ENCODE measurements at regions not wholly inside any gene's neighbourhood (a gene's known extent, or its start where the extent isn't known, plus 50 kb on each side); places are given as distances from the start of the nearest gene placed in this dataset.
A peak's percentile ranks its signal among the peaks of the same experiment; 100 is the strongest.

GRCh38 chr2:191556463-191556862 is 121.5 kb upstream of the NABP1 start:
- Mint-ChIP-seq H3K36me3 (no peaks in the 10 kb centered on the region), H3K4me1 (ENCODE audit: low read depth in 2 of 2) (peaks cover 16 to 20% of the 10 kb centered on the region in 2 donors), H3K9me3 (no peaks in the 10 kb centered on the region), H3K27ac (no peak overlapping the region), H3K27me3 (peaks cover 22 to 36% of the 10 kb centered on the region in 2 donors), H3K4me3 (no peak overlapping the region)
- ATAC-seq (peak; percentile 53 to 59), DNase-seq (ENCODE audit: low spot score) (no peak)

GRCh38 chr2:191557841-191558240 is 120.1 kb upstream of the NABP1 start:
- H3K4me3 Mint-ChIP-seq: no peak overlapping the region
- H3K27me3 Mint-ChIP-seq: peaks cover 24 to 43% of the 10 kb centered on the region in 2 donors
- H3K4me1 Mint-ChIP-seq (ENCODE audit: low read depth in 2 of 2): peaks cover 16 to 20% of the 10 kb centered on the region in 2 donors
- DNase-seq (ENCODE audit: low spot score): no peak
- no peaks in the 10 kb centered on the region for H3K9me3 Mint-ChIP-seq
- peak; percentile 55 to 71 for ATAC-seq
- no peaks in the 10 kb centered on the region for H3K36me3 Mint-ChIP-seq
- peak overlapping the region in 1 of 2 donors; percentile 29 for H3K27ac Mint-ChIP-seq

GRCh38 chr2:191559569-191559968 is 118.4 kb upstream of the NABP1 start:
- Mint-ChIP-seq H3K27ac (no peak overlapping the region), H3K4me3 (no peak overlapping the region), H3K36me3 (no peaks in the 10 kb centered on the region), H3K4me1 (ENCODE audit: low read depth in 2 of 2) (peaks cover 21 to 28% of the 10 kb centered on the region in 2 donors), H3K9me3 (no peaks in the 10 kb centered on the region), H3K27me3 (peaks cover 27 to 44% of the 10 kb centered on the region in 2 donors)
- ATAC-seq: no peak
- no peak for DNase-seq (ENCODE audit: low spot score)

DNA sequence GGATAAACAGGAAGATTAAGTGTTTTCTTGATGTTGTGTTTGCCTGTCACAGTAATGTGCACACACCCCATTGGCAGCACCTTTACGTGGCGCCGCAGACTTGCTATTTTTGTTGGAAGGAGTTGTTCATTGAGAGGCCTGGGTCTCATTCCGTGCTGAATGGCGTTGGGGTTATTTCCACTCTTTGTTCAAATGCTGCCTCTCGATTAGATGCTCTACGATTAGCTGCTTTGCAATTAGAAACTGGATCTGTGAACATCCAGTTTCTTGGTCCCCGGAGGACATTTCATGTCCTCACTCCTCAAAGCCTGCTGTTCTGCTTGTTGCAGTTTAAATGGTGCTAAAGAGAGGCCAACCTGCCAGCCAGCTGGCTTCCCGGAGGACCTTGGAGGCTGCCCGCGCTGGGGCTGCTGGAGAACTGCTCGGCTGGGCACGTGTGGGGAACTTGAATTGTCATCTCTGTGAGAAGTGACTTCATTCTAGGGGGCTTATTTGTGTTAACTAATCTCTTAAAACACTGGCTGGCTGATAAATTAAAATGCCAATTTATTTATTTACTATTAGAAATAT is 117.4 kb upstream of the NABP1 start:
- no peak for DNase-seq (ENCODE audit: low spot score)
- Mint-ChIP-seq H3K9me3 (no peaks in the 10 kb centered on the region), H3K4me3 (no peak overlapping the region), H3K4me1 (ENCODE audit: low read depth in 2 of 2) (peaks cover 24 to 31% of the 10 kb centered on the region in 2 donors), H3K27me3 (peaks cover 33 to 47% of the 10 kb centered on the region in 2 donors), H3K36me3 (no peaks in the 10 kb centered on the region), H3K27ac (no peak overlapping the region)
- no peak for ATAC-seq

GRCh38 chr2:191565120-191565519 is 112.8 kb upstream of the NABP1 start:
- H3K27me3 Mint-ChIP-seq: peaks cover 33 to 51% of the 10 kb centered on the region in 2 donors
- no peak for DNase-seq (ENCODE audit: low spot score)
- H3K9me3 Mint-ChIP-seq: no peaks in the 10 kb centered on the region
- no peaks in the 10 kb centered on the region for H3K36me3 Mint-ChIP-seq
- H3K27ac Mint-ChIP-seq: peak overlapping the region in 1 of 2 donors; percentile 32
- peaks cover 21 to 28% of the 10 kb centered on the region in 2 donors for H3K4me1 Mint-ChIP-seq (ENCODE audit: low read depth in 2 of 2)
- no peak for ATAC-seq
- peak overlapping the region; percentile 59 for H3K4me3 Mint-ChIP-seq

DNA sequence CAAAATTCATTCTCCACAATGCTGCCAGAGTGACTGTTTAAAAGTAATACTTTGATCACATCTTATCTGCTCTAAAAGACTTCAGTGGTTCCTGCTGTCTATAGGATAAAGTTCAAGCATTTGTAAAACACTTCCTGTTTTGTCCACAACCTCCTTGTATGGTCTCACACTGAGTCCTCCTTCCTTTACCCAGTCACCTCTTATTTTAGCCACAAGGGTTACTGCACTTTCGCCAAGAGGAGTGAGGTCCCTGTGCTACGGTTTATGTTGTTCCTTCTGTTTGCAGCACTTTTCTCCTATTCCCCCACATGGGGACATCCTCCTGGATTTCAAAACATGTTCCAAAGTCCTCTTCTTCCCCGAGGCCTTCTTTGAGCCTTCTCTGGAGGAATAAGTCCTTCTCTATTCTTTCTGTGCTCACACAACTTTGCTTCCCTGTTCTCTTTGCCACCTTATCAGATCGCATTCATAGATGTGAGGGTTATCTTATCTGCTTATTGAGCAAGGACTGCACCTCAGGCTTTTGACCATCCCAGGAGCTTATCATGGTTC is 112.2 kb upstream of the NABP1 start:
- Mint-ChIP-seq H3K36me3 (no peaks in the 10 kb centered on the region), H3K4me3 (peak overlapping the region; percentile 59)
- peak; percentile 79 to 86 for ATAC-seq

DNA sequence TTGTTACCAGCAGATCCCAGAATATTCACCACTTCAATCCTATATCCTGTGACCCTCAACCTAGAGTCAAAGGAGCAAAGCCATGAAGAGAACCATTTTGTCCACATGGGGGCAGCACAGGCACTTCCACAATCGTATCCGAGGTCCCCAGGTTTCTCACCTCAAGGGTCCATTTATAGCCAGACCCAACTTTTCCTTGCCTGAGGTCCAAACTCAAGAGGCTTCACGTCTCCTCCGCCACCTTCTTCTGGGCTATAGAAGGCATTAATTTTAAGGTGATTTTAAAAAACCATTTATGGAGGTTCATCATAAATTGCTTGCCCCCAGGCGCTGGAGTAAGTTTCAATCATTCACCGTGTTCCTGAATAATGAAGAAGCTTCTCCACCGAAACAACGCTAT is 111.6 kb upstream of the NABP1 start:
- H3K4me3 Mint-ChIP-seq: peak overlapping the region; percentile 59
- peak overlapping the region in 1 of 2 donors; percentile 32 for H3K27ac Mint-ChIP-seq
- H3K27me3 Mint-ChIP-seq: peaks cover 35 to 61% of the 10 kb centered on the region in 2 donors
- no peaks in the 10 kb centered on the region for H3K9me3 Mint-ChIP-seq
- H3K4me1 Mint-ChIP-seq (ENCODE audit: low read depth in 2 of 2): peaks cover 33 to 40% of the 10 kb centered on the region in 2 donors
- H3K36me3 Mint-ChIP-seq: no peaks in the 10 kb centered on the region
- no peak for DNase-seq (ENCODE audit: low spot score)
- peak; percentile 65 to 80 for ATAC-seq

More for the DNA sequence above, 112.2 kb upstream of the NABP1 start:
- H3K27me3 Mint-ChIP-seq: peaks cover 35 to 57% of the 10 kb centered on the region in 2 donors
- no peaks in the 10 kb centered on the region for H3K9me3 Mint-ChIP-seq
- no peak for DNase-seq (ENCODE audit: low spot score)
- H3K4me1 Mint-ChIP-seq (ENCODE audit: low read depth in 2 of 2): peaks cover 27 to 34% of the 10 kb centered on the region in 2 donors
- peak overlapping the region in 1 of 2 donors; percentile 32 for H3K27ac Mint-ChIP-seq

DNA sequence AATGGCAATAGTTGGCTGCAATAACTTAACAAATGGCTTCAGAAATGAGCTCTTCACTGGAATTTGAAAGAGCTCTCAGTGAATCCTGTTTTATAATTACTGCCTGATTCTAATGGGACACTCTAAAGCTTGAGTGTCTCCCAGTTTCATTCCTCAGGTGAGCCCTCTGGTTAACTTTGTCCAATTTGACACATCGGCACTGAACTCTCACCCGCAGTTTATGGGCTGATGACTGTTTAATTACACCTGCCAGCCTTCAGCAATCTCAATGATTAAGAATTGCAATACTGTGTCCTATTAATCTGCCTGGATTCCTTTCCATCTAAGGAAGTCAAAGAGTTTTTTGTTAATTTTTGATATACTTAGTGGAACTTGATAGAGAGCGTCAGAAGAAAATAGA is 110.7 kb upstream of the NABP1 start:
- peaks cover 36 to 44% of the 10 kb centered on the region in 2 donors for H3K4me1 Mint-ChIP-seq (ENCODE audit: low read depth in 2 of 2)
- peaks cover 31 to 54% of the 10 kb centered on the region in 2 donors for H3K27me3 Mint-ChIP-seq
- H3K4me3 Mint-ChIP-seq: no peak overlapping the region
- no peak overlapping the region for H3K27ac Mint-ChIP-seq
- no peak for DNase-seq (ENCODE audit: low spot score)
- H3K36me3 Mint-ChIP-seq: no peaks in the 10 kb centered on the region
- H3K9me3 Mint-ChIP-seq: no peaks in the 10 kb centered on the region
- no peak for ATAC-seq

DNA sequence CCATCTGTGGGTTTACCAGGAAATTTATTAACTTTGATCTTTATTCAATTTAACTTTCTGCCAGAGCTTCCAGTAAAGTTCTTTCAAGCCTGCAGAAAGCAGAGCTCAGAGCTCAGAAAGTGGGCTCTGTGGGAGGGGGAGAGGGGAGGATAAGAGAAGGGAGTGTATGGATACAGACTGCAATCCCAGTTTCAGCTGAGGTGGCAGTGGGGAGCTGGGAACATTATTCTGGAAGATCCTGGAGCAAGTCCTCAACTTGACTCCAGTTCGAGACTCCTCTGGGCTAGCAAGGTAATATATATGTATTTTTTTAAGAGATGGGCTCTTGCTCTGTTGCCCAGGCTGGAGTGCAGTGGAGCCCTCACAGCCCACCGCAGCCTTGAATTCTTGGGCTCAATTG is 108.9 kb upstream of the NABP1 start:
- Mint-ChIP-seq H3K4me3 (no peak overlapping the region), H3K36me3 (no peaks in the 10 kb centered on the region), H3K27ac (no peak overlapping the region), H3K4me1 (ENCODE audit: low read depth in 2 of 2) (peaks cover 45 to 52% of the 10 kb centered on the region in 2 donors), H3K27me3 (peaks cover 25 to 48% of the 10 kb centered on the region in 2 donors), H3K9me3 (no peaks in the 10 kb centered on the region)
- ATAC-seq (no peak), DNase-seq (ENCODE audit: low spot score) (no peak)

DNA sequence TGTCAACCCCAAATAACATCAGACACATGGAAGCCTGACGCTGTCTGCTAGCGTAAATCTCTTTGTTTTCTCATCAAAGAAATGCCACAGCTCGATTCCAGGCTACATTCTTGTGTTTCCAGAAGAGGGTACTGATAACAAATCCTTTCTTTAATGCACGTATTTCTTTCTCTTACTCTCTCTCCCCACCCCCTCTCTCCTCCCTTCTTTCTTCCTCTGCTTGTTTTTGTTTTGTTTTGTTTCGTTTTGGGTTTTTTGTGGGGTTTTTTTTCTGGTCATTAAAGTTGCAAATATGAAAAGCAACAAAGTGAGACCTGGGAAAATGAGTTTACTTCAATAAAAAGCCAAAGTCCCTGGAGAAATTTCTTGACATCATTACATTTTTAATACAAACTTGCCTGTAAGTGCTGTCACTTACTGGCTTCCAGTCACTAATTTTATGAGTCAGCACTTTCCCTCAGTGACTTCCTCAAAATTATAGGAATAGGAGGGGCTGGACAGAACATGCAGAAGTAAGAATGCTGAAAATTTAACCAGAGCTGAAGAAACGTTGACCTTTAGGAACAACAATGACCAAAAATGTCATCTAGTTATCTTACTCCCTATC is 106.7 kb upstream of the NABP1 start:
- ATAC-seq (peak in 1 of 2 donors; percentile 79), DNase-seq (ENCODE audit: low spot score) (no peak)
- Mint-ChIP-seq H3K36me3 (no peaks in the 10 kb centered on the region), H3K27ac (peak overlapping the region; percentile 12 to 58), H3K4me3 (peak overlapping the region; percentile 56), H3K9me3 (no peaks in the 10 kb centered on the region), H3K27me3 (peaks cover 22 to 39% of the 10 kb centered on the region in 2 donors), H3K4me1 (ENCODE audit: low read depth in 2 of 2) (peaks cover 31 to 33% of the 10 kb centered on the region in 2 donors)

DNA sequence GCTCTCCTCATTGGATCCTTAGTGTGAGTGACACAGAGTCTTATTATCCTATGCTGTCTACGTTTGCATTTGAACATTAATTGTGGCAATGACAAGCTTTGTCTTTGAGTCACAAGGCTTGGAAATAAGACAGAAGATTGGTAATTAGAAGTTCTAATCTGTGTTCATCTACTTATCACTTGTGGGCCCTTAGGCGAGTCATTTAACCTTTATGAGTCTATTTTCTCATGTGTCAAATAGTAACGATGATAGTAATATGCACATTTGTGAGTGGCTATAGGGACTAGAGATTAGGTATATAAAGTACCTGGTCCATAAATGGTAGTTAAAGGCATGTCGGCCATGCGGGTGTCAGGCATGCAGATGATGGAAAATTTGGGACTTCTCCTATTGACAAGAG is 105.6 kb upstream of the NABP1 start:
- H3K9me3 Mint-ChIP-seq: no peaks in the 10 kb centered on the region
- H3K36me3 Mint-ChIP-seq: no peaks in the 10 kb centered on the region
- H3K27ac Mint-ChIP-seq: peak overlapping the region in 1 of 2 donors; percentile 7
- DNase-seq (ENCODE audit: low spot score): no peak
- no peak for ATAC-seq
- H3K4me3 Mint-ChIP-seq: no peak overlapping the region
- H3K4me1 Mint-ChIP-seq (ENCODE audit: low read depth in 2 of 2): peaks cover 31 to 33% of the 10 kb centered on the region in 2 donors
- H3K27me3 Mint-ChIP-seq: peaks cover 23 to 46% of the 10 kb centered on the region in 2 donors

DNA sequence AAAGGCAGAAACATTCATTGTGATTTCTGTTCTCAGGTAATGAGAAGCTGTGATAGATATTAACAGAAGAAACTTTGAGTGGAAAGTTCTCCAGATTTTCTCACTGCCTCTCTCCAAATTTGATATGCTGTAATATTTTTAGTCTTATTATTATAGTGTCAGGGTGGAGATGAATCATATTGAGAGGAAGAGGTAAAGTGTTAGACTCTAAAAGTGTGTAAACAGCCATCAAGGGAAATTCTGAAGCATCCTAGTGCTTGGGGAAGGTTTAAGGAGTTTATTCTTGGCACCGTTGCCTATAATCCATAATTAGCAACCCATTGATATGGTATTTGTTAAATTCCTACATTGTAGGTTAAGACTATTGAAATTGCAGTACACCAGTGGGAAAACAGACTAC is 104.7 kb upstream of the NABP1 start:
- peak in 1 of 2 donors; percentile 52 for ATAC-seq
- H3K4me1 Mint-ChIP-seq (ENCODE audit: low read depth in 2 of 2): peaks cover 31 to 33% of the 10 kb centered on the region in 2 donors

DNA sequence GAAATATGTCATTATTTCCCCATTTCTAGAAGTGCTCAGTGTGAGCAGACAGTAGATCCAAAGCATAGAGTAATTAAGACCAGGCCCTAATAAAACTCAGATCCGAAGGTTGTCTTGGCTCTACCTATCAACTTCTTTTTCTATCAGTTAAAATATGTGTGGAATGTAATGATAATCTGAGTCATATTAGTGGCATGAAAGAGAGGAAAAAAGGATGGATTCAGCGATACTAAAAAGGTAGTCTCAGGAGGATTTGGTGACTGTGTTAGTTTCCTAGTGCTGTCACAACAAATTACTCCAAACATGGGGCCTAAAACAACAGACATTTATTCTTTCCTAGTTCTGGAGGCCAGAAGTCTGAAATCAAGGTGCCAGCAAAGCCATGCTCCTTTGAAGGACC is 103.7 kb upstream of the NABP1 start:
- Mint-ChIP-seq H3K27me3 (peaks cover 20 to 43% of the 10 kb centered on the region in 2 donors), H3K4me3 (no peak overlapping the region), H3K4me1 (ENCODE audit: low read depth in 2 of 2) (peaks cover 31 to 33% of the 10 kb centered on the region in 2 donors), H3K9me3 (no peaks in the 10 kb centered on the region), H3K36me3 (no peaks in the 10 kb centered on the region), H3K27ac (peak overlapping the region in 1 of 2 donors; percentile 7)
- no peak for DNase-seq (ENCODE audit: low spot score)
- no peak for ATAC-seq

More for the DNA sequence above, 104.7 kb upstream of the NABP1 start:
- H3K27ac Mint-ChIP-seq: peak overlapping the region in 1 of 2 donors; percentile 7
- DNase-seq (ENCODE audit: low spot score): no peak
- no peaks in the 10 kb centered on the region for H3K36me3 Mint-ChIP-seq
- H3K9me3 Mint-ChIP-seq: no peaks in the 10 kb centered on the region
- H3K27me3 Mint-ChIP-seq: peaks cover 20 to 43% of the 10 kb centered on the region in 2 donors
- H3K4me3 Mint-ChIP-seq: no peak overlapping the region

- no peak for ATAC-seq
- no peak overlapping the region for H3K27ac Mint-ChIP-seq
- no peaks in the 10 kb centered on the region for H3K36me3 Mint-ChIP-seq
- H3K4me1 Mint-ChIP-seq (ENCODE audit: low read depth in 2 of 2): peaks cover 7 to 10% of the 10 kb centered on the region in 2 donors
- no peak for DNase-seq (ENCODE audit: low spot score)
- no peaks in the 10 kb centered on the region for H3K9me3 Mint-ChIP-seq
- H3K4me3 Mint-ChIP-seq: no peak overlapping the region
- H3K27me3 Mint-ChIP-seq: peaks cover 22 to 41% of the 10 kb centered on the region in 2 donors
Observed at GRCh38 chr2:191577605-191578004, 100.3 kb upstream of the NABP1 start.

Data from natural killer cell treated with Interleukin-12 subunit alpha and Interleukin-12 subunit beta and Interleukin-15 and Interleukin-18, amount 100 ng/mL, for 72 hours (primary cell).